HG02610 (cell line): ENCODE measurements at regions not wholly inside any gene's neighbourhood (a gene's known extent, or its start where the extent isn't known, plus 50 kb on each side); places are given as distances from the start of the nearest gene placed in this dataset.
"Not testable (repeated sequence)": the region's sequence is repeated elsewhere in the genome, so short reads cannot be mapped to it uniquely, and the experiment has no call there.

Source experiments
- ATAC-seq: cut with Tn5 transposase; IDR thresholded peaks from one replicate; pipeline ENCODE4 v1.9.1; 2021; ENCODE audit warnings: mild to moderate bottlenecking, moderate library complexity; ENCODE audit not compliant: unreplicated experiment

GRCh38 chr7:76735668-76736067 is 108.6 kb upstream of the POMZP3 start:
- ATAC-seq, result peak; percentile 65

DNA sequence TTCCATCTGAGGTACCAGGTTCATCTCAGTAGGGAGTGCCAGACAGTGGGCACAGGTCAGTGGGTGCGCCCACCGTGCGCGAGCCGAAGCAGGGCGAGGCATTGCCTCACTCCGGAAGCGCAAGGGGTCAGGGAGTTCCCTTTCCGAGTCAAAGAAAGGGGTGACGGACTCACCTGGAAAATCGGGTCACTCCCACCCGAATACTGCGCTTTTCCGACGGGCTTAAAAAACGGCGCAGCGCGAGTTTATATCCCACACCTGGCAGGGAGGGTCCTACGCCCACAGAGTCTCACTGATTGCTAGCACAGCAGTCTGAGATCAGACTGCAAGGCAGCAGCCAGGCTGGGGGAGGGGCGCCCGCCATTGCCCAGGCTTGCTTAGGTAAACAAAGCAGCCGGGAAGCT is 101.5 kb upstream of the POMZP3 start:
- not testable (repeated sequence) for ATAC-seq

- ATAC-seq, result not testable (repeated sequence)
Measured at GRCh38 chr7:76723928-76724327, 96.8 kb upstream of the POMZP3 start.

DNA sequence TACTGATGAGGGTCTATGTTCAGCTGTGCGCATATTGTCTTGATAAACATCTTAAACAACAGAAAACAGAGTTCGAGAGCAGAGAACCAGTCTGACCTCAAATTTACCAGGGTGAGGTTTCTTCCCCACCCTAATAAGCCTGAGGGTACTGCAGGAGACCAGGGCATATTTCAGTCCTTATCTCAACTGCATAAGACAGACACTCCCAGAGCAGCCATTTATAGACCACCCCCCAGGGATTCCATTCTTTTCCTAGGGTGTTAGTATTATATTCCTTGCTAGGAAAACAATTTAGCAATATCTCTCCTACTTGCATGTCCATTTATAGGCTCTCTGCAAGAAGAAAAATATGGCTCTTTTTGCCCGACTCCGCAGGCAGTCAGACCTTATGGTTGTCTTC is 89.5 kb upstream of the POMZP3 start:
- not testable (repeated sequence) for ATAC-seq

- not testable (repeated sequence) for ATAC-seq
Measured at GRCh38 chr7:76712926-76713325, 85.8 kb upstream of the POMZP3 start.

DNA sequence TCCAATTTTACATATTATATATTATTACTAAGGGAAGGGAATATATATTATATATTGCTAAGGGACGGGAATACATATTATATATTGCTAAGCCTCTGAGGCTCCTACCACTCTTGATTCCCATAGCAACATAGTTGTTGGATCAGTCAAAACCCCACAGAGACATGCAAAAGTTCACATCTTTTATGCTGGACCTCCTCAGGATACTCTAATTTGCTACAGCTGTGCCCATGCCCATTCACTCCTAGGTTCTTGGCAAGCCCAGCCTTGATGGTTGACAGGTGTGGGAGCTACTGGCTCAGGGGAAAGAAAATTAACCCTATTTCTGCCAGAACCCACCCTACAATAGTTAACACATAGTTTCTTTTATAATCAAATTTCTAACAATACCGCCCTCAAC is 84.6 kb upstream of the POMZP3 start:
- not testable (repeated sequence) for ATAC-seq

DNA sequence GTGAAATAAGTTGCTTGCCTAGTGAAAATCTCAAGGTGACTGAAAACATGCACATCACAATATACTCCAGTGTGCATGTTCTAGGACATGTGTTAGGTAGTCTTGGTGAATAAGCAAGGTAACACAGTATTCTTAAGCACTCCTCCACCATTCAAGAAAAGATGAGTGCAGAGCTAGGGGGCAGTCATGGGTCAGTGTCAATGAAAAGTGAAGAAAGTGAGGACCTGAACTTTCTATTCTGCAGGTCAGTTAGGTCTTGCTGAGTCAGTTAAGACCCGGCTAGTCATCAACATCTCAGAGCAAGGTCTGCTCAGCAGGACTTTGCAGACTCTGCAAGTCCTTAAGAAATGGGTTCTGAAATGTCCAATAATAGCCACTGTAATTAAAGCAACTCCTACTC is 82.6 kb upstream of the POMZP3 start:
- ATAC-seq, result not testable (repeated sequence)

- not testable (repeated sequence) for ATAC-seq
Measured at GRCh38 chr7:76708446-76708845, 81.4 kb upstream of the POMZP3 start.

- ATAC-seq, result not testable (repeated sequence)
Measured at GRCh38 chr7:76703815-76704214, 76.7 kb upstream of the POMZP3 start.

GRCh38 chr7:76686277-76686676 is 59.2 kb upstream of the POMZP3 start:
- not testable (repeated sequence) for ATAC-seq

DNA sequence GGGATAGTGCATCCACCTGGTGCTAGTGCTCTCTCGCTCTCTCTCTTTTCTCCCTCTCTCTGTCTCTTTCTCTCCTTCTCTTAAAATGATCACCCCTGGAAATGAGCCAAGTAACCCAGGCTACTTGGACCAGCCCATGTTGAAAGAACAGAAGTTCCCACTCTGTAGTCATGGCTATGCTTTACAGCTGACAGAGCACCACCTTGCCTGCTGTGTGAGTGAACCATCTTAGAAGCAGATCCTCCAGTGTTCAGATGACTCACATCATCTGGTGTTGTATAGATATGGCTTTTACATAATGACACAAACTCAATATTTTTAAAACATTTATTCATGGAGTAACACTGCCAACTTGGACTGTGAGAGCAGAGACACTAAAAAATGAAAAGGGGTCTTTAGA is 57.7 kb upstream of the POMZP3 start:
- ATAC-seq, result not testable (repeated sequence)

- ATAC-seq, result not testable (repeated sequence)
Measured at GRCh38 chr7:76683631-76684030, 56.6 kb upstream of the POMZP3 start.

DNA sequence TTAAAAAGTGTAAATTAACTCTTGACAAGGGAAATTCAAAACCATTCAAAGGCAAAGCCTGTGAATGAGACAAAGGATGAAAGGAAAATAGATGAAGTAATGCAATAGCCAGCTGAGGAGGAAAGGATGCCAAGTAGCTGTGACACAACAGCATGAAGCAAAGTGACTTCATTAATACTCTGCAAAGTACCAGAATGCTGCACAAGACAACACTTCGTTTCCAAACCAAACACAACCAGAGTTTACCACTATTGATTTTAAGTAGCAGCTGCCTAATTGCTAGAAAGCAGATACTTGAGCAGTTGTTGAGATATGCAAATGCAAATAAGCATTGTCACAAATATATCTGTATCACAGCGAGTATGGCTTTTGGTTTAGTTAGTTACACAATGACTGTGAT is 54.7 kb upstream of the POMZP3 start:
- ATAC-seq, result not testable (repeated sequence)

- not testable (repeated sequence) for ATAC-seq
Measured at GRCh38 chr7:76679174-76679573, 52.1 kb upstream of the POMZP3 start.

DNA sequence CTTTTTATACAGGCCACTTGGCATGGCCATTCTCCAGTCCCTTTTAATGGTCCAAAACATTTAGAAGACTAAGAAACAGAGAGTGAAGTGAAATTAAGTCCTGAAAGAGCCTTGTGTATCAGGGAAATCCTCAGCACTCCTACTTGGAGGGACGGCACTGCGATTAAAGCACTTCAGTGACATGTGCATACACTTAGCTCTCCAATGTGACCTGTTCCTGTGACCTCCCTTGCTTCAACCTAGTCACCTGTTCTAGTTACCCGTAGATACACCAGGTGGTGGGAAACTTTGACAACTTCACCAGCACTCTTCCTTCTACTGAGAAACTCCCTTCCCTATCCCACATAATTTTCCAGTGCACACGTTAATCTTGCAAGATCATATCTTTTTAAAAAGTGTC is 51.4 kb upstream of the POMZP3 start:
- not testable (repeated sequence) for ATAC-seq

DNA sequence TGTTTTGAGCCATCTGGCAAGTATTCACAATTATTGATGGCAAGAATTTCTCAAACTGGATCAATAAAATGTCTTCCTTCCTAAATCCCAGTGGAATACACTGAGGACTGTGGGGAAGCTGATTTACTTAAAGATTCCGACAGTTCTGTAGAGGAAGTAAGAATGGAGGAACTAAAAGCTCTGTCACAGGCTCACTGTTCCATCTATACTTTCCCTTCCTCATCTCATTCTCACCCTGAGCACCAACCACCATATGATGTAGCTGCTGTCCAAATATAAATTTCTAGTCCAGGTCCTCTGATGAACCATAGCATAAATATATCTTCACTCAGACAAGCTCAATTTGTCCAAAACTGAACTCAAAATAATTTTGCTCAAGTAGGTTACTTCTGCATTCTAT is 49.8 kb upstream of the POMZP3 start:
- not testable (repeated sequence) for ATAC-seq
